GM12865 (cell line): ENCODE measurements at regions not wholly inside any gene's neighbourhood (a gene's known extent, or its start where the extent isn't known, plus 50 kb on each side); places are given as distances from the start of the nearest gene placed in this dataset.

Source experiments
- DNase-seq: peaks from one replicate; pipeline ENCODE4 v3.0.0; 2010; ENCODE audit warnings: low read depth
- H3K4me3 ChIP-seq: 2 replicates; pipeline ENCODE4 v1.5.1; 2011; ENCODE audit warnings: mild to moderate bottlenecking, low read depth, low read length, control low read depth
- TF ChIP-seq, protein P1 (sequence below): IDR thresholded peaks from 2 replicates; pipeline ENCODE4 v1.5.1; 2011; ENCODE audit warnings: low read length, control low read depth, low read depth, inconsistent platforms; ENCODE audit not compliant: insufficient read depth; ENCODE audit errors: missing control alignments

DNA sequence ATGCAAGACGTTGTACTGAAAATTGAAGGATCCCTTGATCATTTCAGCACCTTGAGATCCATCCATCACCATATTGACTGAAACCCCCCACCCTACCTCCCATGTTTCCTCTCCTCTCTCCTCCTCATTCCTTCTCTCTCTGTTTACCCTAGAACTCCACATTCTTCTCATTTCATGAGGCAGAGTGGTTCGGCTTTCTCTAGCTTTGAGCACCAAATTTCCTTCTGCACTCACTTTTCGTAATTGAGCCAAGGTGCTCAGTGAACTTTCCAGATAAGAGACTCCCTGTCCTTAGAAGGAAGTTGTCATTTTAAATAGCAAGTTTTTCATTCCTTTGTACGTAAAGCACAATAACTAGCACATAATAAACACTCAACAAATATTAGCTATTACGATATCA, 108.3 kb upstream of the SLC34A2 start:
- no peak overlapping the region for H3K4me3 ChIP-seq
- TF ChIP-seq, protein P1, sequence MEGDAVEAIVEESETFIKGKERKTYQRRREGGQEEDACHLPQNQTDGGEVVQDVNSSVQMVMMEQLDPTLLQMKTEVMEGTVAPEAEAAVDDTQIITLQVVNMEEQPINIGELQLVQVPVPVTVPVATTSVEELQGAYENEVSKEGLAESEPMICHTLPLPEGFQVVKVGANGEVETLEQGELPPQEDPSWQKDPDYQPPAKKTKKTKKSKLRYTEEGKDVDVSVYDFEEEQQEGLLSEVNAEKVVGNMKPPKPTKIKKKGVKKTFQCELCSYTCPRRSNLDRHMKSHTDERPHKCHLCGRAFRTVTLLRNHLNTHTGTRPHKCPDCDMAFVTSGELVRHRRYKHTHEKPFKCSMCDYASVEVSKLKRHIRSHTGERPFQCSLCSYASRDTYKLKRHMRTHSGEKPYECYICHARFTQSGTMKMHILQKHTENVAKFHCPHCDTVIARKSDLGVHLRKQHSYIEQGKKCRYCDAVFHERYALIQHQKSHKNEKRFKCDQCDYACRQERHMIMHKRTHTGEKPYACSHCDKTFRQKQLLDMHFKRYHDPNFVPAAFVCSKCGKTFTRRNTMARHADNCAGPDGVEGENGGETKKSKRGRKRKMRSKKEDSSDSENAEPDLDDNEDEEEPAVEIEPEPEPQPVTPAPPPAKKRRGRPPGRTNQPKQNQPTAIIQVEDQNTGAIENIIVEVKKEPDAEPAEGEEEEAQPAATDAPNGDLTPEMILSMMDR: no peak
- no peak for DNase-seq

DNA sequence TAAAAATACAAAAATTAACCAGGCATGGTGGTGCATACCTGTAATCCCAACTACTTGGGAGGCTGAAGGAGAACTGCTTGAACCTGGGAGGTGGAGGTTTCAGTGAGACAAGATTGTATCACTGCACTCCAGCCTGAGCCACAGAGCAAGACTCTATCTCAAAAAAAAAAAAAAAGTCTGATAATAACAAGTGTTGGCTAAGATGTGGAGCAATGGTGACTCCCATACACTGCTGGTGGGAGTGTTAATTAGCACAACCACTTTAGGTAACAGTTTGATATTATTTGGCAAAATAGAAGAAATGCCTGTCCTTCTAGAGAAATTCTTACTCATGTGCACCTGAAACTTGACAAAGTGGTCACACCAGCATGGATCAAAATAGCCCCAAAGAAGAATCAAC, 106.2 kb upstream of the SLC34A2 start:
- no peak overlapping the region for H3K4me3 ChIP-seq
- TF ChIP-seq, protein P1: no peak
- DNase-seq: no peak

DNA sequence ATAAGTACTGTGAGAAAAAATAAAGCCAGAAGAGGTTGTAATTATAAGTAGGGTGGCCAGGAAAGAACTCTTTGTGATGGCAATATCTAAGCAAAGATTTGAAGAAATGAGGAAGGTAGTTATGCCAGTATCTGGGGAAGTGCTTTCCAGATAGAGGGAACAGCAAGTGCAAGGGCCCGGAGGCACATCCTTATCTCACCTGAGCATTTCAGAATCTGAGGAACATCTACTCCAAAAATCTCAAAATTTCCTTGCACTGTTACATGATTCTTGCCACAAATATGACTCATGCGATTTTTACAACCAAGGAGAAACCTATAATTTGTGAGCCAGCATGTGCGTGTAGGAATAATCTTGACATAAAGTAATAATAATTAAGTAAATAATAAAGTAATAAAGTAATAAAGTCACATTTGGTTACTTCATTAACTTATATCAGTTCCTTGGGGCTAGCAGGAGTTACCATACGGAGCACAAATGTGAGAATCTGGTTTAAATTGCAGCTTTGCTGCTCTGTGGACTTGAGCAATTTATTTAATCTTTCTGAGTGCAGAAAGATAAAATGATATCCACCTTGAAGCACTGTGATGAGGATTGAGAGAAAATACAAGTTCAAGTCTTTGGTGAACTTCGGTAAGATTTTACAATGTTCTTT, 105.1 kb upstream of the SLC34A2 start:
- TF ChIP-seq, protein P1: no peak
- no peak for DNase-seq
- no peak overlapping the region for H3K4me3 ChIP-seq

DNA sequence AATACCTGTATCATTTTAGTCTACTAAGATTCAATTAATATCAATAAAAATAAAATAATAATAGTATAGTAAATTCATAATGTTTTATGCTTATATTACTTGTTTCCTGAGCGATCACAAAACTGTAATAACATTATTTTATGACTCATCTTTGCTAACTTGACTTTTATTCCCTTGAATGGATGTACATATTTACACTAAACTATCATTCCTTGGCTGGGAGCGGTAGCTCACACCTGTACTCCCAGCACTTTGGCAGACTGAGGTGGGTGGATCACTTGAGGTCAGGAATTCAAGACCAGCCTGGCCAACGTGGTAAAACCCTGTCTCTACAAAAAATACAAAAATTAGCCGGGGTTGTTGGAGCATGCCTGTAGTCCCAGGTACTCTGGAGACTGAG, 104.0 kb upstream of the SLC34A2 start:
- TF ChIP-seq, protein P1: no peak
- no peak for DNase-seq
- H3K4me3 ChIP-seq: no peak overlapping the region

DNA sequence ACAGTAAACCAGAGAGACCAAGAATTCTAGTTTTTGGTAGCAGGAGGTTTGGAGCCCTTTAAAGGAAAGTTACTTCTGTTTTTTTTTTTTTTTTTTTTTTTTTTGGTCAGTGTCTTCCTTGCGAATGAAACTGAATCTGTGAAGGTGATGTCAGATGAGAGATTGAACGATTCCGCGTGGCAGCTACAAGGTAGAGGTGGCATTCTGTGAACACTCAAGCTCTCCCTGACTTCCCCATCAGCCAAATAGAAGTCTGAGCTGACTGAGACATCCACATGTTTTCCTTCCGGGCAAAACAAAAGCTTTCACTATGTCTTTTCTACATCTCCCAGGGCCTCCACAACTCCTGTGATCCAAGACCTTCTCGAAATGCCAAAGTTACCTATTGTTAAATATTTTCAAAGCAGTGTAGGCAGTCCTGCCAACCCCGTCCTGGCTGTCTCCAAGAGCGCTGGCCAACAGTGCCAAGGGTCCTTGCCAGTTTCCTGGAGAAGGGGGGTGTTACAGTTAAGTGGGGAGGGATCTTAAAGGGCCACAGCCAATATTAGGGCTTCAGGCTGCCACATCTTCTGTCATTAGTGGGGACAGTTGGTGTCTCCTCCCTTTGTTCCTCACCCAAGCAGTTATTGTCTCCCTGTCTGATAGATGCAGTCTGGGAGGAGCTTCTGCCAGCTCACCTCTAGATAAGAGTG, 102.9 kb upstream of the SLC34A2 start:
- no peak for DNase-seq
- TF ChIP-seq, protein P1: no peak
- H3K4me3 ChIP-seq: no peak overlapping the region

DNA sequence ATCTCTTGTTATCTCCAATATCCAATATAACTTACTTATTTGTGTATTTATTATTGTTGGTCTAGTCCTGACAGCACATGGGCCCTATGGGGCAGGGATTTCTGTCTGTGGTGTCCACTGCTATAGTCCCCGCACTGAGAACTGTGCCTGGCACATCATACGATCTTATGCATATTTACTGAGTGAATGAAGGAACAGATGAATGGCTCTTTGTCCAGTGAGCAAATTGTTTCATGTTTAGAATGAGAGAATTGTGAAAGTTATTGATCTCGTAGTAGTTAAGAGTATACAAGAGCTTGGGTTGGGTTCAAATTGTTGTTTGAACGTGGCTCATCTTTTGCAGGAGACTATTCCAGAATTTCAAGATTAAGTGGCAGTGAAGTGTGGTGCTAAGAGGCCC, 96.1 kb upstream of the SLC34A2 start:
- H3K4me3 ChIP-seq: no peak overlapping the region
- TF ChIP-seq, protein P1: no peak
- DNase-seq: no peak
